Epithelial cell of esophagus (primary cell): ENCODE measurements at regions not wholly inside any gene's neighbourhood (a gene's known extent, or its start where the extent isn't known, plus 50 kb on each side); places are given as distances from the start of the nearest gene placed in this dataset.

Experiments
- DNase-seq: peaks from one replicate; pipeline ENCODE4 v3.0.0; 2010; ENCODE audit warnings: low read depth
- H3K4me3 ChIP-seq: 2 replicates; pipeline ENCODE4 v1.5.1; 2011; ENCODE audit warnings: mild to moderate bottlenecking, low read length, control low read depth
- CTCF ChIP-seq: IDR thresholded peaks from 2 replicates; pipeline ENCODE4 v1.5.1; 2011; ENCODE audit warnings: low read depth, mild to moderate bottlenecking, low read length, control low read depth, inconsistent platforms; ENCODE audit not compliant: insufficient read depth; ENCODE audit errors: missing control alignments

- no peak for DNase-seq
- TF ChIP-seq CTCF = no peak
These were observed 509.1 kb downstream of the MBD2 start for GRCh38 chr18:53715243-53715853.

GRCh38 chr18:53710080-53710479 is 514.4 kb downstream of the MBD2 start:
- no peak for DNase-seq
- H3K4me3 ChIP-seq = no peak overlapping the region
- no peak for TF ChIP-seq CTCF

More at GRCh38 chr18:53715243-53715853, 509.1 kb downstream of the MBD2 start:
- no peak overlapping the region for H3K4me3 ChIP-seq

GRCh38 chr18:53702480-53702879 is 522.0 kb downstream of the MBD2 start:
- no peak overlapping the region for H3K4me3 ChIP-seq
- DNase-seq = no peak
- TF ChIP-seq CTCF = no peak

- TF ChIP-seq CTCF = no peak
- no peak overlapping the region for H3K4me3 ChIP-seq
- DNase-seq = no peak
These were observed 522.8 kb downstream of the MBD2 start for GRCh38 chr18:53701697-53702096.

GRCh38 chr18:53698907-53699306 is 525.6 kb downstream of the MBD2 start:
- H3K4me3 ChIP-seq = no peak overlapping the region
- peak; percentile 83 for TF ChIP-seq CTCF
- DNase-seq = peak; percentile 62

- DNase-seq = no peak
- TF ChIP-seq CTCF = no peak
- no peak overlapping the region for H3K4me3 ChIP-seq
These were observed 534.6 kb downstream of the MBD2 start for GRCh38 chr18:53689886-53690285.

- no peak for DNase-seq
- TF ChIP-seq CTCF = no peak
- H3K4me3 ChIP-seq = no peak overlapping the region
These were observed 537.5 kb downstream of the MBD2 start for GRCh38 chr18:53686965-53687364.
